ENCODE measurements at regions not wholly inside any gene's neighbourhood (a gene's known extent, or its start where the extent isn't known, plus 50 kb on each side); places are given as distances from the start of the nearest gene placed in this dataset.

GRCh38 chr4:28225689-28226353, 1365.2 kb downstream of the STIM2 start:
- no peak overlapping the region for H3K4me3 ChIP-seq (replicated peaks; ENCODE audit: insufficient read depth, low read length)
- DNase-seq (ENCODE audit: low read depth in 1 of 2, low spot score in 1 of 2), result no peak
- no peak overlapping the region for H3K27ac ChIP-seq (replicated peaks)
- H3K27me3 ChIP-seq (ENCODE audit: insufficient read depth, poor library complexity, severe bottlenecking), result no peaks in the 10 kb centered on the region
- TF ChIP-seq CTCF (IDR thresholded peaks at IDR 0.05; ENCODE audit: insufficient read depth, low read length) (no peak), GABPA (IDR thresholded peaks at IDR 0.05; ENCODE audit: low read depth) (no peak)

DNA sequence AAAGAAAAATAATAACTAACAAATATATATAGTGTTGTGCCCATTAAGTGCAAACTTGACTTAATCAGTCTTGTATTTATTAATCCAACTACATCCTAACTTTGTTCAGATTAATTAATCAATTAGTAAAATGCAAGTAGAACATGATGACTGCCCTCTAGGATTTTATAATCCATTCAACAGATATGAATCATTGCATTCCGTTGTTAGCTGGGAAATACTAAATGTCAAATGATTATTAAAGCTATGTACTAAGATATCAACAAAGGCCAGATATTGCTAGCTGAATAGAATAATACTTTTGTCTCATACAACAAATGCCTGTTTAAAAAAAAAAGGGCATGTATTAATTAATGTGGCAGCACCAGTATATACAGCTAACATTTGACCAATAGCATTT, 1366.3 kb downstream of the STIM2 start:
- H3K27ac ChIP-seq (replicated peaks), result no peak overlapping the region
- H3K27me3 ChIP-seq (ENCODE audit: insufficient read depth, poor library complexity, severe bottlenecking), result no peaks in the 10 kb centered on the region
- TF ChIP-seq SPI1 (IDR thresholded peaks at IDR 0.05; ENCODE audit: borderline replicate concordance, low read depth) (no peak), POLR2AphosphoS5 (IDR thresholded peaks at IDR 0.05; ENCODE audit: low read depth) (no peak), REST (IDR thresholded peaks at IDR 0.05; ENCODE audit: insufficient replicate concordance, low read depth) (no peak), CTCF (IDR thresholded peaks at IDR 0.05; ENCODE audit: insufficient read depth, low read length) (no peak), GABPA (IDR thresholded peaks at IDR 0.05; ENCODE audit: low read depth) (no peak)
- DNase-seq (ENCODE audit: low read depth in 1 of 2, low spot score in 1 of 2), result no peak
- H3K4me3 ChIP-seq (replicated peaks; ENCODE audit: insufficient read depth, low read length), result no peak overlapping the region

- no peaks in the 10 kb centered on the region for H3K27me3 ChIP-seq (ENCODE audit: insufficient read depth, poor library complexity, severe bottlenecking)
- no peak for DNase-seq (ENCODE audit: low read depth in 1 of 2, low spot score in 1 of 2)
- TF ChIP-seq REST (IDR thresholded peaks at IDR 0.05; ENCODE audit: insufficient replicate concordance, low read depth), result no peak
- no peak for TF ChIP-seq POLR2AphosphoS5 (IDR thresholded peaks at IDR 0.05; ENCODE audit: low read depth)
- TF ChIP-seq SPI1 (IDR thresholded peaks at IDR 0.05; ENCODE audit: borderline replicate concordance, low read depth), result no peak
- TF ChIP-seq GABPA (IDR thresholded peaks at IDR 0.05; ENCODE audit: low read depth), result no peak
- no peak for TF ChIP-seq CTCF (IDR thresholded peaks at IDR 0.05; ENCODE audit: insufficient read depth, low read length)
- no peak overlapping the region for H3K4me3 ChIP-seq (replicated peaks; ENCODE audit: insufficient read depth, low read length)
- no peak overlapping the region for H3K27ac ChIP-seq (replicated peaks)
These were observed 1367.1 kb downstream of the STIM2 start for GRCh38 chr4:28227764-28228163.

Data from HL-60 (cell line).